Femur (tissue), 1 donor: ENCODE measurements at regions not wholly inside any gene's neighbourhood (a gene's known extent, or its start where the extent isn't known, plus 50 kb on each side); places are given as distances from the start of the nearest gene placed in this dataset.
A peak's percentile ranks its signal among the peaks of the same experiment; 100 is the strongest.

Experiments used
- DNase-seq: peaks from one replicate; pipeline ENCODE4 v3.0.0-alpha.2; 2017

- no peak for DNase-seq
Measured at GRCh38 chrX:146154191-146154590, 336.6 kb downstream of the SLITRK2 start.

GRCh38 chrX:146160443-146161203, 343.0 kb downstream of the SLITRK2 start:
- no peak for DNase-seq

GRCh38 chrX:146173742-146174141, 356.1 kb downstream of the SLITRK2 start:
- DNase-seq, result no peak

GRCh38 chrX:146181858-146182257, 364.2 kb downstream of the SLITRK2 start:
- no peak for DNase-seq

GRCh38 chrX:146186540-146186939, 368.9 kb downstream of the SLITRK2 start:
- no peak for DNase-seq

GRCh38 chrX:146189371-146189770, 371.7 kb downstream of the SLITRK2 start:
- DNase-seq, result no peak

GRCh38 chrX:146208821-146209220, 391.2 kb downstream of the SLITRK2 start:
- no peak for DNase-seq

- DNase-seq, result no peak
Measured at GRCh38 chrX:146224442-146224841, 406.8 kb downstream of the SLITRK2 start.

GRCh38 chrX:146238173-146238572, 420.5 kb downstream of the SLITRK2 start:
- DNase-seq, result no peak

GRCh38 chrX:146241902-146242301, 424.3 kb downstream of the SLITRK2 start:
- no peak for DNase-seq

GRCh38 chrX:146243041-146243440, 425.4 kb downstream of the SLITRK2 start:
- no peak for DNase-seq

- DNase-seq, result no peak
Measured at GRCh38 chrX:146259207-146259606, 441.6 kb downstream of the SLITRK2 start.

- DNase-seq, result no peak
Measured at GRCh38 chrX:146264763-146265375, 447.2 kb downstream of the SLITRK2 start.

- peak; percentile 20 for DNase-seq
Measured at GRCh38 chrX:146278381-146278780, 460.8 kb downstream of the SLITRK2 start.
